CD4-positive, alpha-beta T cell (primary cell): ENCODE measurements at regions not wholly inside any gene's neighbourhood (a gene's known extent, or its start where the extent isn't known, plus 50 kb on each side); places are given as distances from the start of the nearest gene placed in this dataset.

Source experiments
- ATAC-seq: fragments of 200-7000 bp; cut with Tn5 transposase; one replicate; pipeline ENCODE4 v1.10.0; 2022; ENCODE audit warnings: mild to moderate bottlenecking; ENCODE audit not compliant: poor library complexity
- CTCF ChIA-PET: fragments of 350-600 bp; sonication (Branson Sonifier 250); formaldehyde crosslinking; loops from one replicate; lab custom pipeline; 2021; ENCODE audit warnings: antibody characterized with exemption, inconsistent platforms; lab: Charles Lee
- POLR2A ChIA-PET: fragments of 350-600 bp; sonication (Branson Sonifier 250); formaldehyde crosslinking; loops from one replicate; lab custom pipeline; 2021; ENCODE audit warnings: antibody characterized with exemption, inconsistent platforms; lab: Charles Lee
- DNase-seq, 14 experiments: peaks; one replicate each; pipeline ENCODE4 v3.0.0-alpha.2; 2013 to 2020; ENCODE audit warnings: mixed read lengths in 2 of 14
- H3K27ac ChIP-seq, 2 donors: one replicate each; pipeline versions ENCODE4 v1.5.1 to v1.7.0; 2013; ENCODE audit warnings: low read length in 2 of 2, low read depth in 1 of 2, mild to moderate bottlenecking in 1 of 2
- H3K27me3 ChIP-seq, 2 experiments: 1 replicate in 1 of 2; 2 replicates in 1 of 2; pipeline versions ENCODE4 v1.6.1 to v1.7.0; 2013; ENCODE audit warnings: low read length in 2 of 2, control low read depth in 1 of 2, mild to moderate bottlenecking in 1 of 2, moderate library complexity in 1 of 2; ENCODE audit not compliant: insufficient read depth in 2 of 2, control insufficient read depth in 1 of 2
- H3K36me3 ChIP-seq: one replicate; pipeline ENCODE4 v1.6.1; 2013; ENCODE audit warnings: low read length, control low read depth; ENCODE audit not compliant: insufficient read depth
- H3K4me1 ChIP-seq: one replicate; pipeline ENCODE4 v1.6.1; 2013; ENCODE audit warnings: low read length, control low read depth; ENCODE audit not compliant: insufficient read depth
- H3K4me3 ChIP-seq: one replicate; pipeline ENCODE4 v1.5.1; 2013; ENCODE audit warnings: mild to moderate bottlenecking, low read length, moderate library complexity
- H3K9me3 ChIP-seq, 2 experiments: 1 replicate in 1 of 2; 2 replicates in 1 of 2; pipeline versions ENCODE4 v1.6.1 to v1.7.0; 2013; ENCODE audit warnings: low read length in 2 of 2, mild to moderate bottlenecking in 2 of 2, control low read depth in 1 of 2, moderate library complexity in 1 of 2; ENCODE audit not compliant: control insufficient read depth in 1 of 2, insufficient read depth in 1 of 2
- H3K27ac Mint-ChIP-seq: one replicate; pipeline ENCODE4 v1.8.0; 2020; ENCODE audit warnings: mixed read lengths
- H3K27me3 Mint-ChIP-seq: one replicate; pipeline ENCODE4 v1.8.0; 2021; ENCODE audit warnings: mixed read lengths
- H3K36me3 Mint-ChIP-seq: one replicate; pipeline ENCODE4 v1.8.0; 2021; ENCODE audit warnings: low read depth, mixed read lengths
- H3K4me1 Mint-ChIP-seq: one replicate; pipeline ENCODE4 v1.8.0; 2021; ENCODE audit warnings: low read depth, mixed read lengths
- H3K4me3 Mint-ChIP-seq: one replicate; pipeline ENCODE4 v1.8.0; 2020; ENCODE audit warnings: mild to moderate bottlenecking, mixed read lengths
- H3K9me3 Mint-ChIP-seq: one replicate; pipeline ENCODE4 v1.8.0; 2020; ENCODE audit warnings: mixed read lengths
- CTCF ChIP-seq: fragments of 200-600 bp; IDR thresholded peaks from one replicate; pipeline ENCODE4 v1.8.0; 2022; ENCODE audit warnings: antibody characterized with exemption, mild to moderate bottlenecking
- intact Hi-C, 2 experiments: fragments of 100-400 bp; cut with DNase I in 1 of 2; cut with micrococcal nuclease in 1 of 2; formaldehyde crosslinking; loops; one replicate each; pipeline versions ENCODE4 v1.15.1 to v1.9.0; 2023 to 2025; cut with DNase I, micrococcal nuclease

DNA sequence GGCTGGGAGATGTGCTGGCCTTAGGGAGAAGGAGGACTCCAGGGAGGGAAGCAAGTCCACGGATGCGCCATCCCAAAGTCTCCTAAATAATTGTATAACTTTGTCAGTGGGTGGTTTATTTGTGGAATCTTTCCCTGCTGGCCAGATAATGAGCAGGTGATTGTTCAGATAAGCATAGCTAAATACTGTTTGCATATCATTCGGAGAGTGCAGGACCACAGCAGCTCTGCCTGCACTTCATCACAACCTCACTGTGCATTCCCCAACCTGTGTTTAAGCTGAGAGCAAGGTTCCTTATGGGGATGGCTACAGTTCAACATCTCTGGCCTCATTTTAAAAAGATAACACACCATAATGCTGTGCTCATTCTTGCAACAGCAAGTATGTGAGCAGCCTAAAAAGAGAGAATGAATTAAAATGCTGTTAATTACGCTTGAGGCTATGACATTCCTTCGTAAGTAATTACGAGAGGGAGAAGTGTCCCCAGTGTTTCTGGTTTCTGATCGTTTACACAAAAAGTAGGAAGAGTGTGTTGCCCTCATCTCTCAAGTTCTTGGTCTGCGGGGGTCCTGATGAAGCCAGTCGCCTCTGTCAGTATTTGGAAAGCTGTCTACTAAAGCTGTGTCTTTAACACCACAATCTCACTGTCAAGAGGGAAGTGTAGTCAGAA lies 272.0 kb upstream of the RORA start:
- no peak overlapping the region for H3K4me3 ChIP-seq
- Mint-ChIP-seq H3K27ac (no peak overlapping the region), H3K9me3 (no peaks in the 10 kb centered on the region), H3K4me3 (no peak overlapping the region), H3K4me1 (no peaks in the 10 kb centered on the region), H3K36me3 (no peaks in the 10 kb centered on the region), H3K27me3 (peaks cover 44% of the 10 kb centered on the region)
- ATAC-seq (no peak), DNase-seq (no peak)
- no peaks in the 10 kb centered on the region for H3K4me1 ChIP-seq
- no peaks in the 10 kb centered on the region for H3K9me3 ChIP-seq
- TF ChIP-seq CTCF = no peak
- no peak overlapping the region for H3K27ac ChIP-seq
- ChIA-PET CTCF (no interaction called here), POLR2A (no interaction called here)
- intact Hi-C loops = no loop called here
- peaks cover 6 to 8% of the 10 kb centered on the region in 2 experiments for H3K27me3 ChIP-seq
- H3K36me3 ChIP-seq = no peaks in the 10 kb centered on the region

DNA sequence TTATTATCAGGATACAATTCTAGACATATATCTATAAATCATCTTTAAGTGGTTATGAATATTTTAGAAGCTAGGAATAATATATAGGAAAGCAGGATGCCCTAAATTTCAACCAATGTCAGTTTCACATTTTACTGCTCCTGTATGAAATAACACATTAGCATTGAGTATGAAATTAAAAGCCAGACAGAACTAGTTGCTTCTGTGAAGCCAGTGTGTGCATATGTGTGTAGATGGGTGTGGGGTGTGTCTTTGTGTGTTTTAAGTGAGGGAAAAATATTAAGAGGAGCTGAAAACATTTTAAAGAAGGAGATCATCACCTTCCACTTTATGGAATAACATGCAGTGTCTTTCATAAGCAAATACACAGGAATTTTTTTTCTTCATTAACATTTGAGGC lies 271.4 kb upstream of the RORA start:
- Mint-ChIP-seq H3K9me3 (no peaks in the 10 kb centered on the region), H3K4me1 (no peaks in the 10 kb centered on the region), H3K4me3 (no peak overlapping the region), H3K27me3 (peaks cover 47% of the 10 kb centered on the region), H3K27ac (no peak overlapping the region), H3K36me3 (no peaks in the 10 kb centered on the region)
- Histone ChIP-seq H3K27ac (no peak overlapping the region), H3K27me3 (peaks cover 6 to 8% of the 10 kb centered on the region in 2 experiments), H3K9me3 (no peaks in the 10 kb centered on the region), H3K4me3 (no peak overlapping the region), H3K4me1 (no peaks in the 10 kb centered on the region), H3K36me3 (no peaks in the 10 kb centered on the region)
- intact Hi-C loops = no loop called here
- ChIA-PET CTCF (no interaction called here), POLR2A (no interaction called here)
- ATAC-seq (no peak), DNase-seq (no peak)
- no peak for TF ChIP-seq CTCF

DNA sequence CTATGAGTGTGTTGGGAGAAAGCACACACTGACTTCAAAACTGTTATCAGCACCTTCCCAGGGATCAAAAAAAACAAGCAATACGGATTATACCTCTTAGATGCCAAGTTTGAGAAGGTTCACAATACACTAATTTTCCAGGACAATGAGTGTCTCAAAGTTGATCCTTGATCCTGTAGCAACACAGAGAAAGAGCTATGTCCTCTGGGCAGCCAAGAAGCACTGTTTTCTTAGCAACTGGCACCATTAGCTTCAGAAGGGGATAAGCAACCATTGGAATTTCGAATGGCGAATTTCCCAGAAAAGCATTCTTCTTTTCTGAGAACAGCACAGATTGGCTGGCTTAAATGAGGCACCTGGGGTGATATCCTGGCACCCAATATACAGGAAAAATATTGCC lies 270.3 kb upstream of the RORA start:
- Histone ChIP-seq H3K36me3 (no peaks in the 10 kb centered on the region), H3K4me3 (no peak overlapping the region), H3K27me3 (peaks cover 6 to 8% of the 10 kb centered on the region in 2 experiments), H3K9me3 (no peaks in the 10 kb centered on the region), H3K27ac (no peak overlapping the region), H3K4me1 (no peaks in the 10 kb centered on the region)
- Mint-ChIP-seq H3K27ac (no peak overlapping the region), H3K9me3 (no peaks in the 10 kb centered on the region), H3K36me3 (no peaks in the 10 kb centered on the region), H3K4me3 (no peak overlapping the region), H3K27me3 (peaks cover 49% of the 10 kb centered on the region), H3K4me1 (no peaks in the 10 kb centered on the region)
- TF ChIP-seq CTCF = no peak
- ChIA-PET CTCF (no interaction called here), POLR2A (no interaction called here)
- no peak for ATAC-seq
- intact Hi-C loops = no loop called here
- DNase-seq = no peak
